A673 (cell line): ENCODE measurements at regions not wholly inside any gene's neighbourhood (a gene's known extent, or its start where the extent isn't known, plus 50 kb on each side); places are given as distances from the start of the nearest gene placed in this dataset.
"Not testable (repeated sequence)": the region's sequence is repeated elsewhere in the genome, so short reads cannot be mapped to it uniquely, and the experiment has no call there.

ENCODE experiments used
- BruUV-seq: library from RNA; stranded (reverse); fragments of 400-500 nt; replicated peaks from 2 replicates; lab custom pipeline; 2021; lab: Mats Ljungman, UMichigan
- CTCF ChIA-PET: fragments of 300-600 bp; sonication (Branson Sonifier 250); formaldehyde crosslinking; loops from one replicate; lab custom pipeline; 2022; ENCODE audit warnings: antibody characterized with exemption; lab: Charles Lee
- POLR2A ChIA-PET: fragments of 300-600 bp; sonication (Branson Sonifier 250); formaldehyde crosslinking; loops from one replicate; lab custom pipeline; 2022; ENCODE audit warnings: antibody characterized with exemption; ENCODE audit not compliant: low non-redundant PET; lab: Charles Lee
- DNase-seq: peaks from one replicate; pipeline ENCODE4 v3.0.0-alpha.2; 2015; ENCODE audit warnings: low spot score
- H3K27ac ChIP-seq: fragments of 200-600 bp; sonication (generic); 2 replicates; pipeline ENCODE4 v1.5.1; 2016; ENCODE audit warnings: mixed run types, low read depth, mild to moderate bottlenecking, mixed read lengths, antibody characterized with exemption, low read length; ENCODE audit not compliant: poor library complexity, severe bottlenecking
- H3K27me3 ChIP-seq: fragments of 200-600 bp; sonication (generic); replicated peaks from 2 replicates; pipeline ENCODE4 v1.6.1; 2017; ENCODE audit warnings: mixed run types, low read depth, mild to moderate bottlenecking, mixed read lengths, antibody characterized with exemption, low read length; ENCODE audit not compliant: insufficient read depth, poor library complexity
- H3K36me3 ChIP-seq: fragments of 200-600 bp; sonication (generic); 2 replicates; pipeline ENCODE4 v1.6.1; 2016; ENCODE audit warnings: mixed run types, mild to moderate bottlenecking, mixed read lengths, antibody characterized with exemption, low read length; ENCODE audit not compliant: insufficient read depth, poor library complexity, severe bottlenecking
- H3K4me1 ChIP-seq: fragments of 200-600 bp; sonication (generic); 2 replicates; pipeline ENCODE4 v1.6.1; 2017; ENCODE audit warnings: mixed run types, mild to moderate bottlenecking, mixed read lengths, antibody characterized with exemption, low read length; ENCODE audit not compliant: insufficient read depth, poor library complexity, severe bottlenecking
- H3K4me3 ChIP-seq: fragments of 200-600 bp; sonication (generic); 2 replicates; pipeline ENCODE4 v1.5.1; 2016; ENCODE audit warnings: low read depth, mixed run types, mild to moderate bottlenecking, mixed read lengths, low read length; ENCODE audit not compliant: poor library complexity, severe bottlenecking
- H3K9me3 ChIP-seq: fragments of 200-600 bp; sonication (generic); 2 replicates; pipeline ENCODE4 v1.6.1; 2016; ENCODE audit warnings: mixed run types, low read depth, mild to moderate bottlenecking, mixed read lengths, antibody characterized with exemption, low read length; ENCODE audit not compliant: poor library complexity, severe bottlenecking
- EZH2 ChIP-seq: fragments of 200-600 bp; sonication (generic); IDR thresholded peaks from 2 replicates; pipeline ENCODE4 v1.6.1; 2017; ENCODE audit warnings: borderline replicate concordance, low read depth, mild to moderate bottlenecking, mixed read lengths, antibody characterized with exemption, low read length; ENCODE audit not compliant: poor library complexity, severe bottlenecking
- intact Hi-C: fragments of 100-400 bp; cut with micrococcal nuclease; formaldehyde crosslinking; loops from one replicate; pipeline ENCODE4 v1.10.0; 2022; ENCODE audit not compliant: unreplicated experiment
- TF ChIP-seq, protein P1 (sequence below): fragments of 300-800, 200-600 bp; sonication (generic); conservative IDR thresholded peaks from 2 replicates; pipeline ENCODE4 v1.5.1; 2017; ENCODE audit warnings: low read depth, mild to moderate bottlenecking, antibody characterized with exemption, low read length, moderate library complexity, mixed read lengths

DNA sequence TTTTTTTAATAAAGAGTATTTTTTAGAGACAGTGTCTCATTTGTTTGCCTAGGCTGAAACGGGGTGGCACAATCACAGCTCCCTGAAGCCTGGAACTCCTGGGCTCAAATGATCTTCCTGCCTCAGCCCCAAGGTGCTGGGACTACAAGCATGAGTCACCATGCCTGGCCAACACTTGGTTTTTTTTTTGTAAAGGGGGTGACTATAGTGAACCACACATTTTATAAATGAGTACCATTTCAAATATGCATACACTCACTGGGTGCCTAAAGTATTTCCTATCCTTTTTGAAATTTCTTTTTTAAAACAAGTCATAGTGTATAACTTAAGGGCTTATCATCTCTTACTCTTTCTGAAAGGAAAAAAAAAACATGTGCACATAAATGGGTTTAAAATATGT lies 325.2 kb upstream of the MEIS2 start:
- no peaks in the 10 kb centered on the region for H3K36me3 ChIP-seq
- no TSS peak for BruUV-seq
- no peak overlapping the region for H3K4me3 ChIP-seq
- intact Hi-C loops: loop anchor here (10.0 kb wide), 1 partner anchor 59 kb away; no protein-coding TSS in a partner anchor
- H3K27ac ChIP-seq: no peak overlapping the region
- TF ChIP-seq, protein P1, sequence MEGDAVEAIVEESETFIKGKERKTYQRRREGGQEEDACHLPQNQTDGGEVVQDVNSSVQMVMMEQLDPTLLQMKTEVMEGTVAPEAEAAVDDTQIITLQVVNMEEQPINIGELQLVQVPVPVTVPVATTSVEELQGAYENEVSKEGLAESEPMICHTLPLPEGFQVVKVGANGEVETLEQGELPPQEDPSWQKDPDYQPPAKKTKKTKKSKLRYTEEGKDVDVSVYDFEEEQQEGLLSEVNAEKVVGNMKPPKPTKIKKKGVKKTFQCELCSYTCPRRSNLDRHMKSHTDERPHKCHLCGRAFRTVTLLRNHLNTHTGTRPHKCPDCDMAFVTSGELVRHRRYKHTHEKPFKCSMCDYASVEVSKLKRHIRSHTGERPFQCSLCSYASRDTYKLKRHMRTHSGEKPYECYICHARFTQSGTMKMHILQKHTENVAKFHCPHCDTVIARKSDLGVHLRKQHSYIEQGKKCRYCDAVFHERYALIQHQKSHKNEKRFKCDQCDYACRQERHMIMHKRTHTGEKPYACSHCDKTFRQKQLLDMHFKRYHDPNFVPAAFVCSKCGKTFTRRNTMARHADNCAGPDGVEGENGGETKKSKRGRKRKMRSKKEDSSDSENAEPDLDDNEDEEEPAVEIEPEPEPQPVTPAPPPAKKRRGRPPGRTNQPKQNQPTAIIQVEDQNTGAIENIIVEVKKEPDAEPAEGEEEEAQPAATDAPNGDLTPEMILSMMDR: no peak
- no peak for TF ChIP-seq EZH2
- no peaks in the 10 kb centered on the region for H3K4me1 ChIP-seq
- ChIA-PET POLR2A (no interaction called here), CTCF (no interaction called here)
- H3K9me3 ChIP-seq: no peaks in the 10 kb centered on the region
- H3K27me3 ChIP-seq: no peaks in the 10 kb centered on the region
- no peak for DNase-seq

GRCh38 chr15:37427393-37427792 lies 327.0 kb upstream of the MEIS2 start:
- CTCF ChIA-PET, DNase-seq, H3K9me3 ChIP-seq, H3K4me1 ChIP-seq, H3K27ac ChIP-seq, H3K4me3 ChIP-seq, POLR2A ChIA-PET, H3K36me3 ChIP-seq, BruUV-seq, H3K27me3 ChIP-seq: not testable (repeated sequence)
- intact Hi-C loops: loop anchor here (10.0 kb wide), 1 partner anchor 57 kb away; no protein-coding TSS in a partner anchor

- no peaks in the 10 kb centered on the region for H3K36me3 ChIP-seq
- H3K27ac ChIP-seq: no peak overlapping the region
- no peak for TF ChIP-seq EZH2
- TF ChIP-seq, protein P1: no peak
- CTCF ChIA-PET: no interaction called here
- POLR2A ChIA-PET: no interaction called here
- no TSS peak for BruUV-seq
- no peaks in the 10 kb centered on the region for H3K4me1 ChIP-seq
- peaks cover under 1% of the 10 kb centered on the region for H3K9me3 ChIP-seq
- no peak overlapping the region for H3K4me3 ChIP-seq
- H3K27me3 ChIP-seq: no peaks in the 10 kb centered on the region
- intact Hi-C loops: no loop called here
- DNase-seq: no peak
Observed at GRCh38 chr15:37446921-37447320, 346.6 kb upstream of the MEIS2 start.

DNA sequence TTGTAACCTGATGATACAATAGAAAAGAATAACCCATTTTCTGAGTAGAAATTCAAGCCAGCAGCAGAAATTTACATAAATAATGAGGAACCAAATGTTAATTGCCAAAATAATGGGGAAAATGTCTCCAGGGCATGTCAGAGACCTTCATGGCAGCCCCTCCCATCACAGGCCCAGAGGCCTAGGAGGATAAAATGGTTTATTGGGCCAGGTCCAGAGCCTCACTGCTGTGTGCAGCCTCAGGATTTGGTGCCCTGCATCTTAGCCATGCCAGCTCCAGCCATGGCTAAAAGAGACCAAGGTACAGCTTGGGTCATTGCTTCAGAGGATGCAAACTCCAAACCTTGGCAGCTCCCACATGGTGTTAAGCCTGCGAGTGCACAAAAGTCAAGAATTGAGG lies 352.1 kb upstream of the MEIS2 start:
- ChIA-PET CTCF (no interaction called here), POLR2A (no interaction called here)
- Histone ChIP-seq H3K36me3 (no peaks in the 10 kb centered on the region), H3K27ac (no peak overlapping the region), H3K27me3 (no peaks in the 10 kb centered on the region), H3K4me1 (no peaks in the 10 kb centered on the region), H3K9me3 (peaks cover 12% of the 10 kb centered on the region), H3K4me3 (no peak overlapping the region)
- no peak for TF ChIP-seq EZH2
- TF ChIP-seq, protein P1: no peak
- DNase-seq: no peak
- no TSS peak for BruUV-seq
- intact Hi-C loops: no loop called here
